ENCODE measurements at regions not wholly inside any gene's neighbourhood (a gene's known extent, or its start where the extent isn't known, plus 50 kb on each side); places are given as distances from the start of the nearest gene placed in this dataset.
A peak's percentile ranks its signal among the peaks of the same experiment; 100 is the strongest.

GRCh38 chr6:2508071-2508470 is 242.7 kb downstream of the MYLK4 start:
- Histone ChIP-seq H3K27ac (peak overlapping the region; percentile 69), H3K4me1 (ENCODE audit: control insufficient read depth in 1 of 2, insufficient read depth in 1 of 2, low read depth in 1 of 2, low read length in 1 of 2) (peaks cover 64 to 67% of the 10 kb centered on the region in 2 experiments), H3K36me3 (no peaks in the 10 kb centered on the region), H3K4me3 (ENCODE audit: low read depth in 1 of 2, low read length in 1 of 2) (no peak overlapping the region), H3K27me3 (no peaks in the 10 kb centered on the region), H3K9me3 (no peaks in the 10 kb centered on the region)
- no peak for TF ChIP-seq CTCF (IDR thresholded peaks at IDR 0.05)

DNA sequence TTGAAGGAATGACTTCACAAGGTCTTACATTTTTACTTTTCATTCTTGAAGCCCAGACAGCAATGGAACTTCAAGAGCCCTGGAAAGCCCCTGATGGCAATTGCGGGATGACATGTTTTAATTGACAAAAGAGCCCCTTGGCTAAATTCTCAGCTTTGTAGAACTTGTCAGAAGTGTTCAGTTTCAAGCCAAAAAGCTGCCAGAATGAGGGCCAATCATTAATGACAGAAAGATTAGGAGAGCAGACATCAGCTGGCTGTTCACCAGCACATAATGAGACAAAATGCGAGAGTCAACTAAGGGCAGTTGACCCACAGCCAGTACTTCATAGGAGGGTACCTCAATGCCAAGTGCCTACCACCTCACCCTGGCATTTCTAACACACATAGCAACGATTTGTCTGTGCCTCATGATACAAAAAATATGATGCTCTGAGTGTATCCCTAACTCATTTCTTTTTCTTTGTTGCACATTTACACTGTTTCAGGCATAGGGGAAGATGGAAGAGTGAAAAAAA is 243.1 kb downstream of the MYLK4 start:
- H3K4me1 ChIP-seq (ENCODE audit: control insufficient read depth in 1 of 2, insufficient read depth in 1 of 2, low read depth in 1 of 2, low read length in 1 of 2): peaks cover 69 to 72% of the 10 kb centered on the region in 2 experiments
- no peak overlapping the region for H3K4me3 ChIP-seq (ENCODE audit: low read depth in 1 of 2, low read length in 1 of 2)
- H3K36me3 ChIP-seq: no peaks in the 10 kb centered on the region
- H3K27me3 ChIP-seq: no peaks in the 10 kb centered on the region
- H3K9me3 ChIP-seq: no peaks in the 10 kb centered on the region
- TF ChIP-seq CTCF (IDR thresholded peaks at IDR 0.05): no peak
- peak overlapping the region; percentile 69 for H3K27ac ChIP-seq

- no peaks in the 10 kb centered on the region for H3K9me3 ChIP-seq
- TF ChIP-seq CTCF (IDR thresholded peaks at IDR 0.05): no peak
- peaks cover 75 to 77% of the 10 kb centered on the region in 2 experiments for H3K4me1 ChIP-seq (ENCODE audit: control insufficient read depth in 1 of 2, insufficient read depth in 1 of 2, low read depth in 1 of 2, low read length in 1 of 2)
- H3K27me3 ChIP-seq: no peaks in the 10 kb centered on the region
- H3K36me3 ChIP-seq: no peaks in the 10 kb centered on the region
- H3K27ac ChIP-seq: peak overlapping the region; percentile 69
- peak overlapping the region in 1 of 2 experiments; percentile 3 for H3K4me3 ChIP-seq (ENCODE audit: low read depth in 1 of 2, low read length in 1 of 2)
These were observed 243.7 kb downstream of the MYLK4 start for GRCh38 chr6:2507016-2507415.

DNA sequence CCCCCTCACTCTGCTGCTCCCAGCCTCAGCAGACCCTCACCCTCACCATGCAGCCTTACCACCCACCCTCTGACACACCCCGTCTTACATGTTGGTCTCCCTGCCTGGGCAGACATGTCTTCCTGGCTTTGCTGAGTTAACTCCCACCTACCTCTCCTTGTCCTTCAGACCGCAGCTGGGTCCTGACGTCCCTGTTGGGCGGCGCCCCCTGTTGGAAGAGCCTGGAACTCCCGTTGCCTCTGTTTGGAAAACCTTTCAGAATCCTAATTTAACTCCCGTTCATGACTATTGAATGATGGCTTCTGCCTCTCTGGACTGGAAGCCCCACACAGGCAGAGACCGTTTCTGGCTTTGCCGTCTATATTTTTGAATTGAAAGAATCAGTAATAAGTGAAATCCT is 245.1 kb downstream of the MYLK4 start:
- no peak overlapping the region for H3K4me3 ChIP-seq (ENCODE audit: low read depth in 1 of 2, low read length in 1 of 2)
- peak; percentile 31 for TF ChIP-seq CTCF (IDR thresholded peaks at IDR 0.05)
- H3K36me3 ChIP-seq: no peaks in the 10 kb centered on the region
- peak overlapping the region; percentile 69 for H3K27ac ChIP-seq
- H3K27me3 ChIP-seq: no peaks in the 10 kb centered on the region
- H3K9me3 ChIP-seq: no peaks in the 10 kb centered on the region
- H3K4me1 ChIP-seq (ENCODE audit: control insufficient read depth in 1 of 2, insufficient read depth in 1 of 2, low read depth in 1 of 2, low read length in 1 of 2): peaks cover 81 to 82% of the 10 kb centered on the region in 2 experiments

DNA sequence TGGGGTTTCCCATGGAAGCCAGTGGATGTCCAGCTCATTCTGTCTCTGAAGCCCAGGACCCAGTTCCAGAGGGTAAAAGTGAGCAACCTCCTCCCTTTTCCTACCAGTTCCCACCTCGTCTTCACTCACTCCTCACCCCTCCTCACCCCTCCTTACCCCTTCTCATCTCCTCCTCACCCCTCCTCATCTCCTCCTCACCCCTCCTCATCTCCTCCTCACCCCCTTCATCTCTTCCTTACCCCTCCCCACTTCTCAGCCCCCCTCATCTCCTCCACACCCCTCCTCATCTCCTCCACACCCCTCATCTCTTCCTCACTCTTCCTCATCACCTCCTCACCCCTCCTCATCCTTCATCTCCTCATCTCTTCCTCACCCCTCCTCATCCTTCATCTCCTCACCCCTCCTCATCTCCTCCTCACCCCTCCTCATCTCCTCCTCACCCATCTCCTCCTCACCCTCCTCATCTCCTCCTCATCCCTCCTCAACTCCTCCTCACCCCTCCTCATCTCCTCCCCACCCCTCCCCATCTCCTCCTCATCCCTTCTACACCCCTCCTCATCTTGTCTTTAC is 246.1 kb downstream of the MYLK4 start:
- no peaks in the 10 kb centered on the region for H3K27me3 ChIP-seq
- no peaks in the 10 kb centered on the region for H3K36me3 ChIP-seq
- H3K9me3 ChIP-seq: no peaks in the 10 kb centered on the region
- H3K4me3 ChIP-seq (ENCODE audit: low read depth in 1 of 2, low read length in 1 of 2): no peak overlapping the region
- H3K27ac ChIP-seq: peak overlapping the region; percentile 73
- H3K4me1 ChIP-seq (ENCODE audit: control insufficient read depth in 1 of 2, insufficient read depth in 1 of 2, low read depth in 1 of 2, low read length in 1 of 2): peaks cover 77 to 79% of the 10 kb centered on the region in 2 experiments
- TF ChIP-seq CTCF (IDR thresholded peaks at IDR 0.05): no peak

Measured in neutrophil (primary cell).